ENCODE measurements at regions not wholly inside any gene's neighbourhood (a gene's known extent, or its start where the extent isn't known, plus 50 kb on each side); places are given as distances from the start of the nearest gene placed in this dataset.

DNA sequence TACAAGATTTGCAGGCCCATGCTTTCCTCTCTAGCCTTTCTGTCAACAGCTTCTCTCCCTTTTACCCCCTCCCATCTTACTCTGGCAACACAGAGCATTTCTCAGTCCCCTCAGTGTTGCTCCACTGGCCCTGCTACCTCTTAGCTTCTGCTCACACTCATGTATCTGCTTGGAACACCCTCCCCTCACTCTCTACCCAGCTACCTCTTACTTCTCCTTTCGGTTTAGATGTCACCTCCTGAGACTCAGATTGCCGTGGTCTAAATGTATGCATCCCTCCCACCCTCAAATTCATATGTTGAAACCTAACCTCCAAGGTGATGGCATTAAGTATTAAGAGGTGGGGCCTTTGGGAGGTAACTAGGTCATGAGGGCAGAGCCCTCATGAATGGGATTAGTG lies 80.1 kb downstream of the FOXD2 start:
- no peaks in the 10 kb centered on the region for H3K36me3 ChIP-seq
- intact Hi-C loops (cut with DNase I): no loop called here
- 74 to 91% methylated on average over 2 of the region's 2 CpGs for WGBS, 2 donors
- H3K27me3 ChIP-seq: peaks cover 0 to 84% (median 0%) of the 10 kb centered on the region in 4 donors
- no peaks in the 10 kb centered on the region for H3K4me1 ChIP-seq
- H3K4me3 ChIP-seq: no peak overlapping the region
- no peak for TF ChIP-seq POLR2A (IDR thresholded peaks at IDR 0.05)
- TF ChIP-seq, protein P1, sequence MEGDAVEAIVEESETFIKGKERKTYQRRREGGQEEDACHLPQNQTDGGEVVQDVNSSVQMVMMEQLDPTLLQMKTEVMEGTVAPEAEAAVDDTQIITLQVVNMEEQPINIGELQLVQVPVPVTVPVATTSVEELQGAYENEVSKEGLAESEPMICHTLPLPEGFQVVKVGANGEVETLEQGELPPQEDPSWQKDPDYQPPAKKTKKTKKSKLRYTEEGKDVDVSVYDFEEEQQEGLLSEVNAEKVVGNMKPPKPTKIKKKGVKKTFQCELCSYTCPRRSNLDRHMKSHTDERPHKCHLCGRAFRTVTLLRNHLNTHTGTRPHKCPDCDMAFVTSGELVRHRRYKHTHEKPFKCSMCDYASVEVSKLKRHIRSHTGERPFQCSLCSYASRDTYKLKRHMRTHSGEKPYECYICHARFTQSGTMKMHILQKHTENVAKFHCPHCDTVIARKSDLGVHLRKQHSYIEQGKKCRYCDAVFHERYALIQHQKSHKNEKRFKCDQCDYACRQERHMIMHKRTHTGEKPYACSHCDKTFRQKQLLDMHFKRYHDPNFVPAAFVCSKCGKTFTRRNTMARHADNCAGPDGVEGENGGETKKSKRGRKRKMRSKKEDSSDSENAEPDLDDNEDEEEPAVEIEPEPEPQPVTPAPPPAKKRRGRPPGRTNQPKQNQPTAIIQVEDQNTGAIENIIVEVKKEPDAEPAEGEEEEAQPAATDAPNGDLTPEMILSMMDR (IDR thresholded peaks at IDR 0.05): no peak
- DNase-seq: no peak
- no peak overlapping the region for H3K27ac ChIP-seq
- peaks cover 0 to 7% (median 0%) of the 10 kb centered on the region in 3 donors for H3K9me3 ChIP-seq

DNA sequence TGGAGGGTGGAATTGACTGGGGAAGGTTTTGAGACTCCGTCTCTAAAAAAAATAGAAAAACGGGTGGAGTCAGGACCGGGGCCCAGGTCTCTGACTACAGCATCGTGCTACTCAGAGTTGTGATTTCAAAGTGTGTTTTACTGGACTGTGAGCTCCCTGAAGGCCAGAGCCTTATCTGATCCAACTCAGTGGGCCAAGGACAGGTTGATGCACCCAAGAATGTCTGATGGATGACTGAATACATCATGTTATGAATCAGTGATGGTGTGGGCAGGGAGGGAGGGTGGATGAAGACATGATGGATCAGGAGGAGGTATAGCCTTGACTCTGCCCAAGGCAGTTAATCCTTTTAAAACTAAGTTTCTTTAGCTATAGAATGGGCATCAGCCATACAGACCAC lies 81.6 kb downstream of the FOXD2 start:
- intact Hi-C loops (cut with DNase I): no loop called here
- peaks cover 0 to under 1% (median 0%) of the 10 kb centered on the region in 3 donors for H3K9me3 ChIP-seq
- H3K27me3 ChIP-seq: peaks cover 0 to 86% (median 0%) of the 10 kb centered on the region in 4 donors
- H3K4me3 ChIP-seq: no peak overlapping the region
- 75 to 79% methylated on average over 4 of the region's 4 CpGs for WGBS, 2 donors
- DNase-seq: no peak
- H3K27ac ChIP-seq: no peak overlapping the region
- TF ChIP-seq, protein P1 (IDR thresholded peaks at IDR 0.05): no peak
- TF ChIP-seq POLR2A (IDR thresholded peaks at IDR 0.05): no peak
- H3K4me1 ChIP-seq: no peaks in the 10 kb centered on the region
- no peaks in the 10 kb centered on the region for H3K36me3 ChIP-seq

DNA sequence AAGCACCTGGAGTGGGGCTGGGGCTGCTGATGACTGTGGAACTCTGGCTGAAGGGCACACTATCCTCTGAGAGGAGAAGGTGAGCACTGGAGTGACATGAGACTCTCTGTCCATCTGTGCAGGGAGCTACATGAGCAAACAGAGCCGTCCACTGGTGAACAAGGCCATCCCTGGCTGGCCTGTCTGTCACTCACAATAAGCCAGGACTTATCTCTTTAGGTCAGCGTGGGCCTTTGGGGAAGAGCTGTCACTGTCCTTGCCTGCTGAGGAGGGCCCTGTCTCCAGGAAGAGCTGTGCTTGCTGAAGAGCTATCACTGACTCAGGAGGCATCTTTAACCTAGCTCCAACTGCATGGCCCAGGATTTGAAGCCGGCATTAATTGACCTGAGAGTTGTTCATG lies 82.1 kb downstream of the FOXD2 start:
- intact Hi-C loops (cut with DNase I): no loop called here
- no peak for DNase-seq
- Histone ChIP-seq H3K27ac (no peak overlapping the region), H3K27me3 (peaks cover 0 to 86% (median 0%) of the 10 kb centered on the region in 4 donors), H3K4me1 (no peaks in the 10 kb centered on the region), H3K4me3 (no peak overlapping the region), H3K36me3 (no peaks in the 10 kb centered on the region), H3K9me3 (no peaks in the 10 kb centered on the region)
- 83 to 88% methylated on average over 1 to 3 of the region's 3 CpGs for WGBS, 2 donors
- TF ChIP-seq POLR2A (IDR thresholded peaks at IDR 0.05): no peak
- TF ChIP-seq, protein P1 (IDR thresholded peaks at IDR 0.05): no peak

DNA sequence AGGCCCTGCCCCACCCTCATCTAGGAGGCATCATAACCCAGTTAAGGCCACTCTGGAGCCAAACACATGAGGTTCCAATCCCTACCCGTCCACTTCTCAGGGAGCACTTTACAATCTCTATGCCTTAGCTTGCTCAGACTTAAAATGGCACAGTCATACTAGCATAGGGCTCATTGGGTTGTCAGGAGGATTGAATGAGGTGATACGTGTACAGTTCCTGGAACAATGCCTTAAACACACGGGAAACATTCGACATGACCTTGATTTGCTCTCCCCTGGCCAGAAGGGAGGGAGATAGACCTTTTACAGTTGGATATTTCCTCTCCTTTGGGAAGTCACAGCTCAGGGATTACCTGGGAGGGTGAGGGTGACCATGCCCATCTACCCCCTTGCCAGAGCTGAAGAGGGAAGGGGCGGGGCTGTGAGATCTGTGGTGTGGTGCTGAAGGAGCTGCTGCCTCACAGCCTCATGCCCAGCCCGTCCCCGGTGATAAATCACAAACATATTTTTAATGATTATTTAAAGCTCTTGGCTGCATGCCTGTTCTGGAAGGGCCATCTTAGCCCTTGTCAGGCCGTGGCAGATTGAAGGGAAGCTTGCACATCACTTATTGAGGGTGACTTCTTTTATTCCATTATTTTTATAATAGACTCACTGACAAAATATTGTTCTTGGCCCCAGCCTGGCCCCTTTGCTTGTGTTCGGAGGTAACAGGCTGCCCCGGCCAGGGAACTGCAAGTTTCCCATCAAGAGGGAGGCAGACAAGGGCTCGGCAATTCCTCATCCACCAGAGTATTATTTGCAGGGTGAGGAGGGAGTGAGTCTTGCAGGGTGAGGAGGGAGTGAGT lies 83.4 kb downstream of the FOXD2 start:
- 32 to 45% methylated on average over 8 to 10 of the region's 11 CpGs for WGBS, 2 donors
- Histone ChIP-seq H3K4me3 (no peak overlapping the region), H3K36me3 (no peaks in the 10 kb centered on the region), H3K9me3 (no peaks in the 10 kb centered on the region), H3K27ac (no peak overlapping the region), H3K4me1 (no peaks in the 10 kb centered on the region), H3K27me3 (peaks cover 0 to 86% (median 0%) of the 10 kb centered on the region in 4 donors)
- TF ChIP-seq, protein P1 (IDR thresholded peaks at IDR 0.05): no peak
- no peak for TF ChIP-seq POLR2A (IDR thresholded peaks at IDR 0.05)
- no peak for DNase-seq
- intact Hi-C loops (cut with DNase I): no loop called here

DNA sequence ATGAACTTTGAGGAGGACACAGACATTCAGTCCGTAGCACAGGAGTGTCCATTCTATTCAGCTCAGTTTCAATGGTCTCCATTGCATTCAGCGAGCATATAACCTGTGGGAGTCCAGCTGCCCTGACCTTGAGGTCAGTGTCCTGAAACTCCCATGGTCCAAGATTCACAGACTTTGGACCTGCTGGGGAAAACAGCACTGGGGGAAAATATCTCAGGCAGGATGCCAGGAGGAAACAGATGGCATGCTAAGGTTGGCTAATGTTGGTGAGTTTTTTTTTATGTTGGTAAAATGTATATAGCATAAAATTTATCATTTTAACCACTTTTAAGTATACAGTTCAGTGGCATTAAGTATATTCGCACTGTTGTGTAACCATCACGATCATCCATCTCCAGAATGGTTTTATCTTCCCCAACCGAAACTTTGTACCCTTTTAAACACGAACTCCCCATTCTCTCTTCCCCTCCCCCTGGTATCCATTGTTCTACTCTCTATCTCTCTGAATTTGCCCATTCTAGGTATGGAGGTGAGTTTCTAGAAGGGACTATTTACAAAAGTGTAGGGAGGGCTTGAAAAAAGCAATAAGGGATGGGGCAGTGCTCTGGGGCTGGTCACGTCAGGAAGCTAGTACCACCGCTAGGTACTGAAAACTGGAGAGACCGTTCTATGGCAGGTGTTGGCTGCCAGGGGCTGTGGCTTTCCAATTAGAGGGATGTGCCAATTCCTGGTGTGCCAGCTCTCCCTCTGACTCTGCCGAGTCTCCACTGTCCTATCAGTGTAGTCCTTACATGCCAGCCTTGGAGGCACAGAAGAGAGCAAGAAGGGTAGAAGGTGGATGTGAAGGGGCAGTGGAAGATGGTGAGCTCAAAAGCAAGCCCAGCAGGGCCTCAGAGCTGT lies 85.3 kb downstream of the FOXD2 start:
- Histone ChIP-seq H3K4me1 (no peaks in the 10 kb centered on the region), H3K27me3 (peaks cover 0 to 89% (median 0%) of the 10 kb centered on the region in 4 donors), H3K4me3 (no peak overlapping the region), H3K9me3 (no peaks in the 10 kb centered on the region), H3K27ac (no peak overlapping the region), H3K36me3 (no peaks in the 10 kb centered on the region)
- TF ChIP-seq POLR2A (IDR thresholded peaks at IDR 0.05): no peak
- TF ChIP-seq, protein P1 (IDR thresholded peaks at IDR 0.05): no peak
- intact Hi-C loops (cut with DNase I): no loop called here
- no peak for DNase-seq
- WGBS, 2 donors: 62 to 75% methylated on average over 7 to 10 of the region's 10 CpGs

All from esophagus squamous epithelium (tissue), 5 donors.